Keratinocyte (primary cell): ENCODE measurements at regions not wholly inside any gene's neighbourhood (a gene's known extent, or its start where the extent isn't known, plus 50 kb on each side); places are given as distances from the start of the nearest gene placed in this dataset.
"Not testable (repeated sequence)": the region's sequence is repeated elsewhere in the genome, so short reads cannot be mapped to it uniquely, and the experiment has no call there.

ENCODE experiments used
- DNase-seq: peaks from one replicate; pipeline ENCODE4 v3.0.0-alpha.2; 2011; ENCODE audit warnings: low read depth, missing footprints, low spot score
- FAIRE-seq: peaks from 2 replicates; lab custom pipeline; 2011; peaks lifted over from hg19 to GRCh38; lab: Jason Lieb, UNC
- H2AFZ ChIP-seq: 2 replicates; pipeline ENCODE4 v1.6.0; 2012; ENCODE audit warnings: low read length, control low read depth, inconsistent platforms; ENCODE audit not compliant: control insufficient read depth
- H3K27ac ChIP-seq: 2 replicates; pipeline ENCODE4 v1.5.1; 2011; ENCODE audit warnings: low read length; ENCODE audit not compliant: control insufficient read depth, insufficient read depth
- H3K27me3 ChIP-seq: 3 replicates; pipeline ENCODE4 v1.6.0; 2011; ENCODE audit warnings: low read length; ENCODE audit not compliant: control insufficient read depth, insufficient read depth; ENCODE audit errors: extremely low read depth
- H3K36me3 ChIP-seq, 2 experiments: 2 replicates in 1 of 2; 3 replicates in 1 of 2; pipeline ENCODE4 v1.5.1; 2011; ENCODE audit warnings: low read length in 2 of 2, mild to moderate bottlenecking in 1 of 2; ENCODE audit not compliant: control insufficient read depth in 2 of 2, insufficient read depth in 2 of 2; ENCODE audit errors: extremely low read depth in 1 of 2
- H3K4me1 ChIP-seq: 3 replicates; pipeline ENCODE4 v1.5.1; 2011; ENCODE audit warnings: low read length; ENCODE audit not compliant: control insufficient read depth, insufficient read depth; ENCODE audit errors: extremely low read depth
- H3K4me2 ChIP-seq: 3 replicates; pipeline ENCODE4 v1.6.0; 2011; ENCODE audit warnings: low read depth, low read length; ENCODE audit not compliant: control insufficient read depth, insufficient read depth; ENCODE audit errors: extremely low read depth
- H3K4me3 ChIP-seq, 3 experiments: fragments of 200-600 bp in 1 of 3; sonication (generic) in 1 of 3; 2 replicates in 2 of 3; 3 replicates in 1 of 3; pipeline ENCODE4 v1.5.1; 2011 to 2016; ENCODE audit warnings: low read length in 3 of 3, mild to moderate bottlenecking in 3 of 3, control low read depth in 2 of 3, inconsistent platforms in 1 of 3, low read depth in 1 of 3, mixed read lengths in 1 of 3, mixed run types in 1 of 3, moderate library complexity in 1 of 3; ENCODE audit not compliant: control insufficient read depth in 2 of 3, insufficient read depth in 2 of 3; ENCODE audit errors: extremely low read depth in 1 of 3
- H3K79me2 ChIP-seq: 2 replicates; pipeline ENCODE4 v1.6.0; 2012; ENCODE audit warnings: low read length; ENCODE audit not compliant: control insufficient read depth, insufficient read depth
- H3K9ac ChIP-seq: 3 replicates; pipeline ENCODE4 v1.6.0; 2011; ENCODE audit warnings: low read length; ENCODE audit not compliant: control insufficient read depth, insufficient read depth; ENCODE audit errors: extremely low read depth
- H3K9me1 ChIP-seq: 3 replicates; pipeline ENCODE4 v1.6.0; 2011; ENCODE audit warnings: low read length; ENCODE audit not compliant: control insufficient read depth, insufficient read depth; ENCODE audit errors: extremely low read depth
- H3K9me3 ChIP-seq: 2 replicates; pipeline ENCODE4 v1.5.1; 2012; ENCODE audit warnings: low read depth, low read length; ENCODE audit not compliant: control insufficient read depth
- H4K20me1 ChIP-seq: 3 replicates; pipeline ENCODE4 v1.6.0; 2011; ENCODE audit warnings: low read length; ENCODE audit not compliant: control insufficient read depth, insufficient read depth; ENCODE audit errors: extremely low read depth
- dilution Hi-C: fragments of 300-500 bp; cut with MboI; formaldehyde crosslinking; loops from one replicate; pipeline ENCODE4 v1.7.0; 2020; ENCODE audit warnings: low sequenced_read_pairs; ENCODE audit not compliant: extremely low pct_ligation_motif_present

DNA sequence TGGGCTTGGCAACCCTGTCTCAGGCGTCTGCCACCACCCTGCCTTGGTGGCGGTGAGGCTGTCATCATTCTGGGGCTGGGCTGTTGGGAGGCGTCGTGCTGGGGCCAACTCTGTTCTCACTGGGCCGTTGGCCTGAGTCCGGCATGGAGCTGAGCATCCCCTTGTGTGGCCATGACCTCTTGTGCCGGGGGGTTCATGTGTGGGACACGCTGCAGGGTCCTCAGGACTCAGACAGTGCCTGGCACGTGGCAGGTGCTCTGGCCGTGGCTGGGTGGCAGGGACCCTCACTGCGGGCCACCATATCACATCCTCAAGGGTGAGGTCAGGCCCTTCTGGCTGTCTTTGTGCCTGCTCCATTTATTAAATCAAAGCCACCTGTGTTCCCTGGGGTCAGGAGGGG is 197.4 kb downstream of the BANP start:
- H4K20me1 ChIP-seq, H3K36me3 ChIP-seq, H3K4me3 ChIP-seq, FAIRE-seq, H3K4me1 ChIP-seq, H2AFZ ChIP-seq, DNase-seq, H3K9me3 ChIP-seq, H3K79me2 ChIP-seq, H3K4me2 ChIP-seq, H3K9me1 ChIP-seq, H3K9ac ChIP-seq, dilution Hi-C loops, H3K27ac ChIP-seq, H3K27me3 ChIP-seq: not testable (repeated sequence)

DNA sequence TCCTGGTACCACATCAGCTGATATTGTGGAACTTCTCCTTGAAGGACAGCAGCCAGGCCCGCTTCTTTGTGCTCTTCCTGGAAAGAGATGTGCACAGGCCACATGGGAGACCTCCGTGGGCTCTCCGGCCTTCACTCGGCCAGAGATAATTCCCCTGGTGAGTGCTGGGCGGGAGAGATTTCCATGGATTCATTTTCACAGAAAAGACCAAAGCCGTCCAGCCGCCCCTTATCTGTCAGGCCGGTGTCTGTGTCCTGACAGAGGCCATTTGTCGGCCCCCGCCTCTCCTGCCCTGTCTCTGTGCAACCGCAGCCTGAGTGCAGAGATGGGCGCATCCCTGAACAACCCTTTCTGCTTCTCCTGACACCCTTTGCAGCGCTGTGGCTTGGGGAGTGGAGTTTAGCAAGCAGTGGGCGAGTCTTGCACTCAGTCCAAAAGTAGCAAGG is 197.9 kb downstream of the BANP start:
- H3K27me3 ChIP-seq, H3K9me1 ChIP-seq, H3K36me3 ChIP-seq, H3K9ac ChIP-seq, H3K27ac ChIP-seq, H3K4me1 ChIP-seq, H3K9me3 ChIP-seq, DNase-seq, H2AFZ ChIP-seq, FAIRE-seq, H3K79me2 ChIP-seq, dilution Hi-C loops, H3K4me2 ChIP-seq, H3K4me3 ChIP-seq, H4K20me1 ChIP-seq: not testable (repeated sequence)

DNA sequence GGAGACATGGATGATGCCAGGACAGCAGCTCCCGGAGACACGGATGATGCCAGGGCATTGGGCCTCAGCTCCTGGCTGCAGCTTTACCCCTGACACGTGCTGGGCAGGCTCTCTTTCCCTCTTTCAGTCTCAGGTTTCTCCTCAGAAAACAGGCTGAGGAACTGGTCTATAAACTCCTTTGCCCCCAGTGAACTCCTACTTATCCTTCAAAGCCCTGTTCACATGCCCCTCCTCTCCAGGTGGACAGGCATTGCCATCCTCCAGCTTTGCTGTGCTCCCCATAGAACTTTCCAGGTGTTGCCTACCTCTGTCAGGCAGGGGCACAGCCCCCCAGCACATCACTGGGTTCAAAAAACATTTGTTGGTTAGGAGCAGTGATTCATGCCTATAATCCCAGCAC is 198.4 kb downstream of the BANP start:
- H3K4me2 ChIP-seq, H4K20me1 ChIP-seq, DNase-seq, H3K9ac ChIP-seq, H3K9me1 ChIP-seq, H3K79me2 ChIP-seq, H3K4me3 ChIP-seq, H3K4me1 ChIP-seq, H3K9me3 ChIP-seq, H3K36me3 ChIP-seq, dilution Hi-C loops, FAIRE-seq, H3K27me3 ChIP-seq, H3K27ac ChIP-seq, H2AFZ ChIP-seq: not testable (repeated sequence)

DNA sequence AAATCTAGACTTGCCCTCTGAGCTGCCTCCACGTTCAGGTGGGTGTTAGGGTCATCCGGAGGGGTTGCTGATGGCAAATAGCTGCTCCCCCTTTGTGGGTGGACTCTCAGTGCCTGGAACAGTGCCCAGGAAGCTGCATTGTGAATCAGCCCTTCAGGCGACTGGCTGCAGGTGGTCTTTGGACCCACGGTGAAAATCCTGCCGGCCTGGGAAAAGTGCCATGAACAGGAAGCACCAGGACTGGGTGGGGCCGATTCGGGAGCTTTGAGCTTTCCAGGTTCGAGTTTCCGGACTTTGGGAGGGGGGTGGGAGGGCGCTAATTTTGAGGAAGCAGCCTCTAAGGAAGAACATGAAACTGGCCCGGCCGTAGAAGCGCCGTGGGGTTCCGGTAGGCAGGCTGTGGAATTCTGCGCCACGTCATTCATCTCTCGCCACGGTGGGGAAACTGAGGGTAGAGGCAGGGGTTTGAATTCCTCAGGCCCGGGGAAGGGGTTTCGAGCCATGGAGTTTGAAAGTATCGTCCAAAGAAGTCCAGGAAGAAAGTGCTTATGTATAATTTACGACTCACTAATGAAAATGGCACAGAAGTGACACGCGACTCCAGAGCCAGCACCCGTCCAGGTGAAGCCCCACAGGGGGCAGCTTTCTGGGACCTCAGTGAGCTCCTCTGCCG is 199.4 kb downstream of the BANP start:
- H3K27ac ChIP-seq, H3K79me2 ChIP-seq, H3K4me3 ChIP-seq, dilution Hi-C loops, H3K36me3 ChIP-seq, H3K27me3 ChIP-seq, H2AFZ ChIP-seq, H3K9ac ChIP-seq, H4K20me1 ChIP-seq, H3K9me3 ChIP-seq, H3K9me1 ChIP-seq, H3K4me2 ChIP-seq, FAIRE-seq, H3K4me1 ChIP-seq, DNase-seq: not testable (repeated sequence)

DNA sequence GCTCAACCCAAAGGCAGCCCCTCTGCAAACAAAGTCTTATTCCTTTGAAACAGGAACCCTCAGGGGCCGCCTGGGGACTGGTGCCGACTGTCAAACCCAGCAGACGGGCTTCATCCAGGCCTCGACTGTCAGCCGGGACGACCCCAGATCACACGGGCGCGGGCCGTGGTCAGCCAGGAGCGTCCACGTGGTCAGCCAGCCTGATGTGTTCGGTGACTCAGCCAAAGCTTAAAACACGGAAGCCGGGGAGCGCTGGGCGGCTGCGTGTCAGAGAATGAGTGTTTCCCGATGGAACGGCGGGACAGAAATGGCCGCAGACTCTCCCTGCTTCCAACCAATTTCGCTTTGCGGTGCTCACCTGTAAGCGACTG is 199.9 kb downstream of the BANP start:
- H3K27me3 ChIP-seq, H3K27ac ChIP-seq, H3K9me3 ChIP-seq, H3K36me3 ChIP-seq, DNase-seq, H4K20me1 ChIP-seq, H3K9ac ChIP-seq, H3K4me3 ChIP-seq, H2AFZ ChIP-seq, H3K79me2 ChIP-seq, H3K4me2 ChIP-seq, H3K9me1 ChIP-seq, FAIRE-seq, H3K4me1 ChIP-seq, dilution Hi-C loops: not testable (repeated sequence)
